ENCODE measurements at regions not wholly inside any gene's neighbourhood (a gene's known extent, or its start where the extent isn't known, plus 50 kb on each side); places are given as distances from the start of the nearest gene placed in this dataset.

DNA sequence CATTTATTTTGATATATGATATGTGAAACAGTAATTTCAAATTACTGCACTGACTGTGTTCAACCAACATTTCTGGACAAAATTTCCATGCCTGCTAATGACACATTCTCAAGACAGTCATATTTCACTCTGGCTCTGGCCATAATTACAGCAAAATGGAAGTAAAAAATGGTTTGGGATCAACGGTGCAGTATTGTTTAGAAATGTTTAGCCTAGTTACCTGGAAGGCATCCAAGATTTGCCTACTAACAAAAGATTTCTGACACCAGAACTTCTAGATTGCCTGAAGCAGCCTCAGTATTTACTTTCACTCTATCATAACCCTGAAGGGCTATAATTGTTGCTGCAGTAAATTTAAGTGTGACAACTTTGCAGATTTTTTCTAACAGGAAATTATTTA lies 416.3 kb downstream of the PCDH10 start:
- TF ChIP-seq, protein P1, sequence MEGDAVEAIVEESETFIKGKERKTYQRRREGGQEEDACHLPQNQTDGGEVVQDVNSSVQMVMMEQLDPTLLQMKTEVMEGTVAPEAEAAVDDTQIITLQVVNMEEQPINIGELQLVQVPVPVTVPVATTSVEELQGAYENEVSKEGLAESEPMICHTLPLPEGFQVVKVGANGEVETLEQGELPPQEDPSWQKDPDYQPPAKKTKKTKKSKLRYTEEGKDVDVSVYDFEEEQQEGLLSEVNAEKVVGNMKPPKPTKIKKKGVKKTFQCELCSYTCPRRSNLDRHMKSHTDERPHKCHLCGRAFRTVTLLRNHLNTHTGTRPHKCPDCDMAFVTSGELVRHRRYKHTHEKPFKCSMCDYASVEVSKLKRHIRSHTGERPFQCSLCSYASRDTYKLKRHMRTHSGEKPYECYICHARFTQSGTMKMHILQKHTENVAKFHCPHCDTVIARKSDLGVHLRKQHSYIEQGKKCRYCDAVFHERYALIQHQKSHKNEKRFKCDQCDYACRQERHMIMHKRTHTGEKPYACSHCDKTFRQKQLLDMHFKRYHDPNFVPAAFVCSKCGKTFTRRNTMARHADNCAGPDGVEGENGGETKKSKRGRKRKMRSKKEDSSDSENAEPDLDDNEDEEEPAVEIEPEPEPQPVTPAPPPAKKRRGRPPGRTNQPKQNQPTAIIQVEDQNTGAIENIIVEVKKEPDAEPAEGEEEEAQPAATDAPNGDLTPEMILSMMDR (IDR thresholded peaks at IDR 0.05): no peak
- no peak for TF ChIP-seq ZFX (IDR thresholded peaks at IDR 0.05; ENCODE audit: borderline replicate concordance)

Measured in 22Rv1 (cell line).